ENCODE measurements at regions not wholly inside any gene's neighbourhood (a gene's known extent, or its start where the extent isn't known, plus 50 kb on each side); places are given as distances from the start of the nearest gene placed in this dataset.

DNA sequence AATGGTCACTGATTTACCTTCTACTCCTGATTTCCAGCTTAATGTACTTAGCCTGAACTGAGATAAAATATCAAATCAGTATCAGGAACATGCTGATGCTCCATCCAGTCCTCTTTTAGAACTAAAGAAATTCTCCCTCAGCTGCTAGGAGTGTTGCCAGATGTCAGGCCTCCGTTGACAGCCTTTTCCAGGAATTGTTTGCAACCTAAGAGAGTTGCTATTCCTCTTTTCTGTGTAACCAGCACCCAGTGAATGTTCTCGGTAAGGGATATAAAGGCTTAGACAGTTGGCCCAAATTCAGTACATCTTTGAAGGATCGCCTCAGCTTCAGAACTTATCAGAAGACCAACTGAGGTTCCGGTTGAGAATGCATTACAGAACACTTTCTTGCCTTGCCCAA, 559.0 kb downstream of the PCDH17 start:
- H3K4me3 Mint-ChIP-seq, result no peak overlapping the region
- no peak for ATAC-seq
- H3K36me3 Mint-ChIP-seq (ENCODE audit: low read depth), result no peaks in the 10 kb centered on the region
- H3K4me1 Mint-ChIP-seq, result no peaks in the 10 kb centered on the region
- H3K27me3 Mint-ChIP-seq, result no peaks in the 10 kb centered on the region
- DNase-seq, result no peak
- no peak overlapping the region for H3K27ac Mint-ChIP-seq
- H3K9me3 ChIP-seq (ENCODE audit: control insufficient read depth, low read length, poor library complexity, severe bottlenecking), result no peaks in the 10 kb centered on the region

DNA sequence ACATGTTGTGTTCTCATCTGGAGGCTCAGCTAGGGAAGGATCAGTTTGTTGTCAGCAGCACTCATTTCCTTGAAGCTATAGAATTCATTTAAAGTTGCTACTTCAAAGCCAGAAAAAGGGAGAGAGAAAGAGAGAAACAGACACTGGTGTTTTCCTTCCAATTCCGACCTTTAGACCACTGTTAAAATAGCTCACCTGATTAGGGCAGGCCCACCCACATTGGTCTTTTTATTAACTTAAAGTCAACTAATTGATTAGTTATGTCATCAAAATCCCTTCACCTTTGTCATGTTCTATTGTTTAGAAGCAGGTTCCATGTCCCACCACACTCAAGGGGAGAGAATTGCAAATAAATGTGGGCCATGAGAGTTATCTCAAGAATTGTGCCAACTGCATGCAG, 560.2 kb downstream of the PCDH17 start:
- H3K4me3 Mint-ChIP-seq, result no peak overlapping the region
- no peaks in the 10 kb centered on the region for H3K36me3 Mint-ChIP-seq (ENCODE audit: low read depth)
- H3K4me1 Mint-ChIP-seq, result no peaks in the 10 kb centered on the region
- H3K9me3 ChIP-seq (ENCODE audit: control insufficient read depth, low read length, poor library complexity, severe bottlenecking), result no peaks in the 10 kb centered on the region
- no peak for ATAC-seq
- H3K27ac Mint-ChIP-seq, result no peak overlapping the region
- no peaks in the 10 kb centered on the region for H3K27me3 Mint-ChIP-seq
- DNase-seq, result no peak

DNA sequence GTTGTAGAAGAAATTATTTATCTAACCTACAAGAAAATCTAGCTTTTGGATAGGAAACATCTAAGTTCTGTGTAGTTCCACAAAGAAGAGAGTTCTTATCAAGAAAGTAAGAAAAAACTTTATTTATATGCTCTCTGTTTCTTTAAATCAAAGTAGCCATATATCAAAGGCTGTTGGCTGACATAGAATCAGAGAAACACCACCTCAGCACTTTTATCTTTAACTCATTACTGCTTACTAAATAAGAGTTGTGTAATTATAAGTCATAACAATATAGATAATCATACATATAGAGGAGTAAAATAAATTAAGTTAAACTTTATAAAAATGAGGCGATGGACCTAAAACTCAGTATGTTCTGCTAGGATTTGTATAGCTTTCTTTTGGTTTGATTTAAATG, 570.6 kb downstream of the PCDH17 start:
- H3K4me1 Mint-ChIP-seq, result no peaks in the 10 kb centered on the region
- no peak overlapping the region for H3K4me3 Mint-ChIP-seq
- DNase-seq, result no peak
- ATAC-seq, result no peak
- H3K27ac Mint-ChIP-seq, result no peak overlapping the region
- no peaks in the 10 kb centered on the region for H3K9me3 ChIP-seq (ENCODE audit: control insufficient read depth, low read length, poor library complexity, severe bottlenecking)
- H3K27me3 Mint-ChIP-seq, result no peaks in the 10 kb centered on the region
- no peaks in the 10 kb centered on the region for H3K36me3 Mint-ChIP-seq (ENCODE audit: low read depth)

DNA sequence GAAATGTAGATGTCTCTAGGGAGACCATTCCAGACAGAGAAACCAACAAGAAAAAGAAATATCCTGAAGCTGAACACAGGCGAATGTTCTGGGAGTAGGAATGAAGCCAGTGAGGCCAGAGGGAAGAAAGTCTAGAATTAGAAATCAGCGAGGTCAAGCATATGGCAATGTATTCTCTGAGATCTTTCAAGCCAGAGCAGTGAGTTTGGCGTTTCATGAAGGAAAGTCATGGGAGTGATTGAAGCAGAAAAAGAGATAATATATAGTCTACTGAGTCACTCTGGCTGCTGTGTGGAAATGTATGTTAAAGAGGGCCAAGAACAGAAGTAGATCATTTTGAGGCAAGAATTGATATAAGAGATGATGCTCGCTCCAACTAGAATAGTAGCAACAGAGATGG, 576.0 kb downstream of the PCDH17 start:
- Mint-ChIP-seq H3K4me3 (no peak overlapping the region), H3K36me3 (ENCODE audit: low read depth) (no peaks in the 10 kb centered on the region)

DNA sequence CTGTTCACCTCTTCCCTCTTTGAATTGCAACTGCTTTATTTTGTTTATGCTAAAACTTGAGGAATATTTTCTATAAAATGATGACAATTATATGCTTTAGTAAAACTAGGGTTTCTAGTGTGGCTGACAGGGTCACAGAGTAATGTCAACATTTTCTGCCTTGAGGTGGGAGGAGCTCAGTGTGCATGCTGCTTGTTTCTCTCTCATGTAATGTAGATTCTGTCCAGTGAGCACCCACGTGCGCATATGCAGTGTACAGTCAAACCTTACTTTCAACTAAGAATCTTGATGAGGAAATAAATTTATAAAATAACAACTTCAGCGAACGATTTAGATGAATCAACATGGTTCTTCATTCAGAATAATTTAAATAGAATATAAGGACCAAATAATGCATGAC, 603.9 kb downstream of the PCDH17 start:
- ATAC-seq, result no peak
- Mint-ChIP-seq H3K4me1 (no peaks in the 10 kb centered on the region), H3K27ac (no peak overlapping the region), H3K27me3 (no peaks in the 10 kb centered on the region), H3K4me3 (no peak overlapping the region), H3K36me3 (ENCODE audit: low read depth) (no peaks in the 10 kb centered on the region)
- H3K9me3 ChIP-seq (ENCODE audit: control insufficient read depth, low read length, poor library complexity, severe bottlenecking), result no peaks in the 10 kb centered on the region
- DNase-seq, result no peak

More for the DNA sequence above, 576.0 kb downstream of the PCDH17 start:
- ATAC-seq (no peak), DNase-seq (no peak)
- no peaks in the 10 kb centered on the region for H3K4me1 Mint-ChIP-seq
- no peaks in the 10 kb centered on the region for H3K9me3 ChIP-seq (ENCODE audit: control insufficient read depth, low read length, poor library complexity, severe bottlenecking)
- no peaks in the 10 kb centered on the region for H3K27me3 Mint-ChIP-seq
- no peak overlapping the region for H3K27ac Mint-ChIP-seq

DNA sequence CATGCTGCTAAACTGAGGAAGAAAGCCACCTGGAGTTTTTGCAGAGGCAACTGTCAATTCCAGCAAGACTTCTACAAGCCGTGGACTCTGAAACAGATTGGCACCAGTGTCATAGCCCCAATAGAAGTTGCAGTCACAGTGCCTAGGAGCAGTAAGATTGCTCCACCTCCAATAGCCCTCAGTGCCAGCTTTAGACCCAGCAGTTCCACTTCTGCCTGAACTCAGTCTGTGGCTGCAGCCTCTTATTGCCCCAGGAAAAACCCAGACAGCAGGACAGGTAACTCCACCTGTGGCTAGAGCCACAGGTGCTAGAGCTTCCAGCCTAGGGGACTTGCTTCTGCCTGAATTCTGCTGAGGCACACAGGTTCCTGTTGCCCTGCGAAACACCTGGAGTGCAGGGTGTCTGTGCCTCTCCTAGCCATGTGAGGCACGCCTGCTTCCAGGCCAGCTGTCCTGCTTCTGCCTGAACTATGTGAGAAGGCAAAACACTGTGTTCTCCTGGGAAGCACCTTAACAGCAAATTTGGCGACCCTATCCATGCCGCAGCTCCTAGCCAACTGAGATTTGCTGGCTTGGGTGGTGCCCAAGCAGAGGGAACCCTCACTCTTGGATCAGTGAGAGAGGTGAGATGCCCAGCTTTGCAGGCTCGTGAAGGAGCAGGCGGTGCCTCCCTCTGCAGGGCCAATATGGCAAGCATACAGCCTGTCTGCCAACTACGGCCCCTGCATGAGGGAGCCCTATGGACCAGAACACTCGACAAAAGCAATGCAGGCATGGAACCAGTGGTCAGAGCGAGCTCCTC, 607.6 kb downstream of the PCDH17 start:
- no peak for ATAC-seq
- no peak overlapping the region for H3K4me3 Mint-ChIP-seq
- no peak overlapping the region for H3K27ac Mint-ChIP-seq
- no peaks in the 10 kb centered on the region for H3K27me3 Mint-ChIP-seq
- no peaks in the 10 kb centered on the region for H3K4me1 Mint-ChIP-seq
- H3K36me3 Mint-ChIP-seq (ENCODE audit: low read depth), result no peaks in the 10 kb centered on the region
- no peaks in the 10 kb centered on the region for H3K9me3 ChIP-seq (ENCODE audit: control insufficient read depth, low read length, poor library complexity, severe bottlenecking)
- no peak for DNase-seq

DNA sequence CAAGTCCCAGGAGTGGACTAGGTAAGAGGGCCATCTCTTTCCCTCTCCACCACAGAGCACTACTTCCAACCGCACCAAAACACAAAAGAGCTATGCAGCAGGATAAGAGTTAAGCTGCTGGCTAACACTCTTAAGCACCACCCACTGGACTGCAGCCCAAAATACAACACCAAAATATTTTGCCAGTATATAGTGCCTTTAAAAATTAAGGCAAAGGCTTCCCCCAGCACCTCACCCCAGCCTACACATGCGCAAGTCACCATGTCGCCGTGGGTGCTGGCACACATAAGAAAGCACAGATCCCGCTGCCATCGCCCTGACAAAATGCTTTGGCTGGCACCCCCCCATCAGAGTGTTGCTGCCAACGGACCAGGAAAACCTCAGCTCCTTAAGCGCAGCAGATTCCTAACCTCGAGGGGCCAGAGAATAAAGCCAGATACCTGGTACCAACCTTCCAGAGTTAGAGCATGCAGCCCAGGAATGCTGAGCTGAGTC, 608.3 kb downstream of the PCDH17 start:
- no peaks in the 10 kb centered on the region for H3K4me1 Mint-ChIP-seq
- H3K4me3 Mint-ChIP-seq, result no peak overlapping the region
- no peak for ATAC-seq

DNA sequence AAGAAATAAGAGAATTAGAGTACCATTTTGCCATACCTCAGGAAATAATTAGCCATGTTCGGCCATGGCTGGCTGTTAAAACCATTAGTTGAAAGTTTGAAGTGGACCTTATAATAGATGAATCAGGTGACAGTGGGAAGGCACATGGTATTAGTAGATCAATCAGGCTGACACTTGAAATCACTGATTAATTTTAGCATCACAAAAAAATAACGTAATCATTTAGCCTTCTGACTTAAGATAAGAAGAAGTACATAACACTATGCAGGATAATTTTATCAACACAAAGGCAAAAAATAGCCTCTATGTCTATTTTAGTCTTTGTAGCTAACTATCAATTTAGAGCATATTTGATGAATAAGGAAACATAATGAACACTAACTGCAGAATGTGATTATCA, 615.5 kb downstream of the PCDH17 start:
- H3K9me3 ChIP-seq (ENCODE audit: control insufficient read depth, low read length, poor library complexity, severe bottlenecking), result no peaks in the 10 kb centered on the region
- DNase-seq (no peak), ATAC-seq (no peak)
- Mint-ChIP-seq H3K4me1 (no peaks in the 10 kb centered on the region), H3K27me3 (no peaks in the 10 kb centered on the region), H3K27ac (no peak overlapping the region), H3K4me3 (no peak overlapping the region), H3K36me3 (ENCODE audit: low read depth) (no peaks in the 10 kb centered on the region)

More for the DNA sequence above, 608.3 kb downstream of the PCDH17 start:
- Mint-ChIP-seq H3K27ac (no peak overlapping the region), H3K36me3 (ENCODE audit: low read depth) (no peaks in the 10 kb centered on the region), H3K27me3 (no peaks in the 10 kb centered on the region)
- H3K9me3 ChIP-seq (ENCODE audit: control insufficient read depth, low read length, poor library complexity, severe bottlenecking), result no peaks in the 10 kb centered on the region
- DNase-seq, result no peak

DNA sequence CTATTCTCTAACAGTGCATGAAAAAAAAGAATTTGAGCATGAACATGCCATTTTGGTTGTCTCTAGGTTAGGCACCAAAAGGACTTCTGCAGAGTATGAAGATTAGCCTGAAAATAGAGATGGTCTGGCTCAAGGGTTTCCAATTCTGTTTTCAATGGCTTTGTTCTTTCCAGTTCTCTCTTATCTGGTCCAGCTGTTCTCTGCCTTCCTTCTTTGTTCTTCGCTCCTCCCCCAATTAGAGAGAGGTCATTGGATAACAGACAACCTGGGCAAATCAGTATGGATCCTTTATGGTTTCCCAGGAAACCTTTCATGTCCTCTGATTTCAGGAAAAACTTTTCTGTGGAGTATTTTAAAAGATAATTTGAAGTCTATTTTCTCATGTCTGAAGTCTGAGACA, 623.4 kb downstream of the PCDH17 start:
- no peaks in the 10 kb centered on the region for H3K9me3 ChIP-seq (ENCODE audit: control insufficient read depth, low read length, poor library complexity, severe bottlenecking)
- ATAC-seq (no peak), DNase-seq (no peak)
- Mint-ChIP-seq H3K4me3 (no peak overlapping the region), H3K27ac (no peak overlapping the region), H3K27me3 (no peaks in the 10 kb centered on the region), H3K4me1 (no peaks in the 10 kb centered on the region), H3K36me3 (ENCODE audit: low read depth) (no peaks in the 10 kb centered on the region)

DNA sequence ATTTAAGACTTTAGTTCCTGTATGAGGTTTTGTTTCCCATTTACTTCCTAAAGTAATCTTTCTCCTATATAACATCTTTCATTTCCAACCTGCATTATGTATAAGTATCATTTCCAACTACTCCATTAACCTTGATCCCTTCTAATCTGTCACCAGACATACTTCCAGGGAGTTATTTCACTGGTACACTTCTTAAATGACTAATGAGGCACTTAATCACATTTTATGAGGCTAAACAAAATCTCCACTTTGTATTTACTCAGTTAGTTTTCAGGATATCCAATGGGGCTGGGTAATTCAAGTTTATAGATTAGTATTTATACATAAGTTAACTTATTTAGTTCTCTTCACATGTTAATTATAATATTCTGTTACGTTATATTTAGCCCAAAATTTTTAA, 634.7 kb downstream of the PCDH17 start:
- ATAC-seq, result no peak
- DNase-seq, result no peak
- Mint-ChIP-seq H3K27me3 (no peaks in the 10 kb centered on the region), H3K4me3 (no peak overlapping the region), H3K36me3 (ENCODE audit: low read depth) (no peaks in the 10 kb centered on the region), H3K4me1 (no peaks in the 10 kb centered on the region), H3K27ac (no peak overlapping the region)
- H3K9me3 ChIP-seq (ENCODE audit: control insufficient read depth, low read length, poor library complexity, severe bottlenecking), result no peaks in the 10 kb centered on the region

DNA sequence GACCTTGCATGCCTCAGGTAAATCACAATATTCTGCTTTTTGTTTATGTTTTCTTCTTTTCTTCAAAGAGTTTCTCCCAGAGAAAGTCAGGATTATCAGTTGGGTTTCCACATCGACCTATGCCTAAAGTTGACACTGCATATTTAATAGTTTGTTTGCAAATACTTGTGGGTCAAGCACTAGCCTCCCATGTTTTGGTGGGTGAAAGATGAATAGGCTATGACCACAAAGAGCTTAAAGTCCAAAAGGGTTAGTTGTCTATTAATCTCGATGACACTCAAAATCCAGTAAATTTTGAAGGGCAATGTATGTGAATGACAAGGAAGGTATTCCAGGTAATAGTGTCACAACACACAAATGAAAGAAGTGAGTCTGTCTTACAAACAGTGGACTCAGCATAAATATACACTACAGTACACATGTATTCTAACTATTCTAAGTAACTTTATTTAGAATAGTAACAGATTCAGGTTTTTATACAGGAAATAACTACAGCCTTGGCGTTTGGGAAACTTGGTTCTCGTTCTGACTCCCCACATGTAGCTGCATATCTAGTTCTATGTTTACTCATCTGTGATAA, 667.1 kb downstream of the PCDH17 start:
- Mint-ChIP-seq H3K27ac (no peak overlapping the region), H3K27me3 (no peaks in the 10 kb centered on the region), H3K4me1 (no peaks in the 10 kb centered on the region), H3K36me3 (ENCODE audit: low read depth) (no peaks in the 10 kb centered on the region), H3K4me3 (no peak overlapping the region)
- no peak for DNase-seq
- ATAC-seq, result no peak
- H3K9me3 ChIP-seq (ENCODE audit: control insufficient read depth, low read length, poor library complexity, severe bottlenecking), result no peaks in the 10 kb centered on the region

DNA sequence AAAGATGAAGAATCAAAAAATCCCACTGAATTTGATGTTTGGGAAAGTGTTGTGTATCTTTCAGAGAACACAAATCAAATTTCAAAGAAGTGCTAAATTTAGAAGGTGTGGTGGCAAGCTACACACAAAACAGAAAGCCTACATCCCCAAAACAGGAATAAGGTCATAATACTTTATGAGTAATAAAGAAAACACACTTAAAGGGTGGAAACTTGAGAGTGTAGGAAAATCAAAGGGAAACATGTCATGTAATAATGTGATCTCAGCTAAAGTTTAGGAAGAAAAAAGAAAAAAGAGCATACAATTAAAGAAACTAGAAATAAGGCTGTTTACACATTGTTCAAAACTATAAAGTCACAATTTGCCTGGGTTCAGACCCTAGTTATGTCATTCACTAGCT, 668.7 kb downstream of the PCDH17 start:
- no peaks in the 10 kb centered on the region for H3K4me1 Mint-ChIP-seq
- H3K36me3 Mint-ChIP-seq (ENCODE audit: low read depth), result no peaks in the 10 kb centered on the region
- H3K4me3 Mint-ChIP-seq, result no peak overlapping the region
- DNase-seq, result no peak
- H3K27ac Mint-ChIP-seq, result no peak overlapping the region
- ATAC-seq, result no peak
- H3K9me3 ChIP-seq (ENCODE audit: control insufficient read depth, low read length, poor library complexity, severe bottlenecking), result no peaks in the 10 kb centered on the region
- no peaks in the 10 kb centered on the region for H3K27me3 Mint-ChIP-seq

DNA sequence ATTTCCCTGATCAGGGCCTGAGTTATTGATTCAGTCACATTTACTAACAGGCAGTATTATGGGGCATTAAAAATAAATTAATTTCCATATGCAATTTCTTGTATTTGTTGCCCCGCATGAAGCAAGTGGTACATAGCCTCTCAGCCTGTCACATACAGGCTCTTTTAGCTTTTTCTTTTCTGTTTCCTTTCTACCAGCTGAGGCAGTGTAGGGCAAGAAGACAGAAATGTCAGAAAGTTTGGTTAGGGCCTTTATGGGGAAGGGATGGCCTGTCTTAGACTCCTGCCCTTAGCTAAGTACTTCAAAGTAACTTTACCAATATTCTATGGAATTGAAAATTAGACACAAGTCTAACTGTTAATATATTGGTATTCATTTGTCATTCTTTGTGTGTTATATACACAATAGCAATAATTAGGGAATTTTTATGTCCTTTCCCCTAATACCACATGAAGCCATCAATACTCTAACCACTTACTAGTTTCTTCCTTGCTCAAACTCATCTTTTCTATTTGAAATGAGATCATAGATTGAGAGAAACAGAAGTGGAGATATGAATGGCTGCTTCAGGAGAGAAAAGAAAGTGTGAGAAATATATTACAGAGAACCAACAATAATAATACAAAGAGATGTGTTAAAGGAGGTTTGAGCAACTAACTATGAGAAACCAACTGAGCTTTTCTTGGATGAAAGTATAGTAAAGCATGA, 669.6 kb downstream of the PCDH17 start:
- ATAC-seq (no peak), DNase-seq (no peak)
- no peaks in the 10 kb centered on the region for H3K27me3 Mint-ChIP-seq
- H3K4me1 Mint-ChIP-seq, result no peaks in the 10 kb centered on the region
- H3K27ac Mint-ChIP-seq, result no peak overlapping the region
- no peaks in the 10 kb centered on the region for H3K9me3 ChIP-seq (ENCODE audit: control insufficient read depth, low read length, poor library complexity, severe bottlenecking)
- H3K4me3 Mint-ChIP-seq, result no peak overlapping the region
- no peaks in the 10 kb centered on the region for H3K36me3 Mint-ChIP-seq (ENCODE audit: low read depth)

Data from T-helper 17 cell (primary cell).